Spleen (tissue), 11 donors: ENCODE measurements at regions not wholly inside any gene's neighbourhood (a gene's known extent, or its start where the extent isn't known, plus 50 kb on each side); places are given as distances from the start of the nearest gene placed in this dataset.

Experiments
- DNase-seq: peaks from one replicate; pipeline ENCODE4 v3.0.0-alpha.2; 2020
- H3K27ac ChIP-seq, 8 donors: fragments of 200-600 bp; sonication (generic) in 7 of 8; 1 replicate in 4 of 8; 2 replicates in 4 of 8; pipeline versions ENCODE4 v1.5.0 to v1.8.0; 2016 to 2021; ENCODE audit warnings: inconsistent platforms in 4 of 8, mild to moderate bottlenecking in 4 of 8, moderate library complexity in 1 of 8
- H3K27me3 ChIP-seq, 7 donors: fragments of 200-600 bp; sonication (generic) in 6 of 7; replicated peaks in 1 of 7; 1 replicate in 4 of 7; 2 replicates in 3 of 7; pipeline versions ENCODE4 v1.5.0 to v1.8.0; 2016 to 2021; ENCODE audit warnings: inconsistent platforms in 3 of 7, mild to moderate bottlenecking in 1 of 7
- H3K36me3 ChIP-seq, 6 donors: fragments of 200-600 bp; sonication (generic) in 5 of 6; 1 replicate in 4 of 6; 2 replicates in 2 of 6; pipeline versions ENCODE4 v1.5.0 to v1.8.0; 2016 to 2021; ENCODE audit warnings: inconsistent platforms in 2 of 6
- H3K4me1 ChIP-seq, 6 donors: fragments of 200-600 bp; sonication (generic) in 5 of 6; 1 replicate in 3 of 6; 2 replicates in 3 of 6; pipeline versions ENCODE4 v1.5.0 to v1.8.0; 2016 to 2021; ENCODE audit warnings: inconsistent platforms in 3 of 6
- H3K4me3 ChIP-seq, 8 donors: fragments of 200-600 bp; sonication (generic) in 7 of 8; 1 replicate in 4 of 8; 2 replicates in 4 of 8; pipeline versions ENCODE4 v1.5.0 to v1.8.0; 2016 to 2021; ENCODE audit warnings: inconsistent platforms in 4 of 8, mild to moderate bottlenecking in 4 of 8, moderate library complexity in 2 of 8
- H3K9me3 ChIP-seq, 8 donors: fragments of 200-600 bp; sonication (generic) in 7 of 8; 1 replicate in 4 of 8; 2 replicates in 4 of 8; pipeline versions ENCODE4 v1.5.0 to v1.8.0; 2016 to 2021; ENCODE audit warnings: inconsistent platforms in 4 of 8
- POLR2A ChIP-seq, 3 donors: fragments of 450-650 bp; IDR thresholded peaks; one replicate each; pipeline ENCODE4 v1.5.1; 2017; ENCODE audit warnings: antibody characterized with exemption in 3 of 3, mild to moderate bottlenecking in 1 of 3
- POLR2AphosphoS5 ChIP-seq, 3 donors: sonication (generic); formaldehyde crosslinking; IDR thresholded peaks; one replicate each; pipeline ENCODE4 v1.5.1; 2017; ENCODE audit warnings: antibody characterized with exemption in 3 of 3
- WGBS, 5 donors: extraction: QIAGEN DNeasy Blood & Tissue Kit in 3 of 5; methylation state at CpG; one replicate each; pipeline versions ENCODE4 v1.1.5 to v1.1.7; 2013 to 2018; 5-methylcytosine and 5-hydroxymethylcytosine counted together
- intact Hi-C: fragments of 100-400 bp; cut with DNase I; formaldehyde crosslinking; loops from one replicate; pipeline ENCODE4 v1.15.0; 2023; ENCODE audit warnings: low total_unique reads
- TF ChIP-seq, protein P1 (sequence below), 11 experiments: fragments of 200-600 bp in 7 of 11; fragments of 450-650 bp in 4 of 11; sonication (generic) in 4 of 11; IDR thresholded peaks in 8 of 11; conservative IDR thresholded peaks in 3 of 11; 1 replicate in 7 of 11; 2 replicates in 4 of 11; pipeline versions ENCODE4 v1.4.0 to v1.8.0; 2016 to 2021; ENCODE audit warnings: antibody characterized with exemption in 11 of 11, inconsistent platforms in 4 of 11, mild to moderate bottlenecking in 1 of 11
- donor health status: healthy with polysubstance abuse.
- donor health status: DM: no; HTN: no; CAD: no; lungs with moderate emphysema.
- donor health status: DM: no; HTN: no; CAD: no.
- donor health status: Bipolar disorder and iron deficiency.
- donor health status: healthy.
- donor health status: DM: no; HTN: no; CAD: no.
- donor health status: DM: yes; HTN: yes; CAD: no.

DNA sequence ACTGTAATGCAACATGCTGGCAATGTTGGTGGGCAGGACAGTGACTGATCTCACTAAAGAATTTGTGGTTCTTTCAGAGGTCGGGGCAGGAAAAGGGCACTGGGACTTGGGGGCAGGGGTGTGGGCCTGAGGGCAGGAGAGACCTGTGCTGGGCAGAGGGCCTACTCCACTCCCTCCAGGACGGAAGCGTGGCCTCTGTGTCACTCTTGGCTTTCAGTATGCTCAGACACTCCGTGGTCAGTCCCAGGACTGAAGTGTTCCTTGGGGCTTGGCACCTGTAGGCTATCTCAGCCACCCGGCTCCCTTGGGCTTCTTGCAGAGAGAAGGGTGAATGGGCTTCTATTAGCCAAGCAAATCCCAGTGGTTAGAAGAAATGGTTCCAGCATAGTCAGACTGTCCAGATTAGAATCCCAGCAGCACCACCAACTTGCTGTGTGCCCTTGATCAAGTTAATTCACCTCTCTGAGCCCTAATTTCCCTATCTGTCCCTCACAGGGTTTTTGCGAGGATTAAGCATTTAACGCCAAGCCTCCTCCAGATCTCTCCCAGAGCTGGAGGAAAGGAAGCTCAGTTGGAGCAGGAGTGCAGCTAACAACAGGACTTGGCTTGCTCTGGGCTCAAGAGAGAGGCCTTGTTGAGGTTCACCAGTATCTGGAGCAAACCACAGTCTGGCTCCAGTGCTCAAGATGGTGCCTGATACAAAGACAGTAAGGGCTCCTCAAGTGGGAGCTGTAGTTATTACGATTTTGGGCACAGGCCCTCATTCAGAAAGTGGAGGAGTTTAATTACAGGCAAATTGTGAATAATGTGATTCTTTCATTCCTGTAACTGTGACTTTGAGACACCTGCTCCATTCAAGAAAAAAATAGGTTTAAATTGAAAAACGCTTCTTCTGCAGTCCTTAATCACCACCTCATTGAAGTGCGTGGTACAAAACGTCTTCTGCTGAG, 57.7 kb upstream of the LRP8 start:
- Histone ChIP-seq H3K27me3 (peaks cover 0 to 5% (median 0%) of the 10 kb centered on the region in 7 donors), H3K4me1 (peaks cover 5 to 17% (median 10%) of the 10 kb centered on the region in 6 donors), H3K4me3 (no peak overlapping the region), H3K9me3 (peaks cover 0 to 14% (median 8%) of the 10 kb centered on the region in 8 donors), H3K36me3 (no peaks in the 10 kb centered on the region), H3K27ac (peak overlapping the region in 2 of 8 donors; percentile 30 to 42)
- intact Hi-C loops: no loop called here
- DNase-seq: peak; percentile 57
- TF ChIP-seq POLR2A (IDR thresholded peaks at IDR 0.05) (no peak), POLR2AphosphoS5 (IDR thresholded peaks at IDR 0.05) (no peak)
- TF ChIP-seq, protein P1, sequence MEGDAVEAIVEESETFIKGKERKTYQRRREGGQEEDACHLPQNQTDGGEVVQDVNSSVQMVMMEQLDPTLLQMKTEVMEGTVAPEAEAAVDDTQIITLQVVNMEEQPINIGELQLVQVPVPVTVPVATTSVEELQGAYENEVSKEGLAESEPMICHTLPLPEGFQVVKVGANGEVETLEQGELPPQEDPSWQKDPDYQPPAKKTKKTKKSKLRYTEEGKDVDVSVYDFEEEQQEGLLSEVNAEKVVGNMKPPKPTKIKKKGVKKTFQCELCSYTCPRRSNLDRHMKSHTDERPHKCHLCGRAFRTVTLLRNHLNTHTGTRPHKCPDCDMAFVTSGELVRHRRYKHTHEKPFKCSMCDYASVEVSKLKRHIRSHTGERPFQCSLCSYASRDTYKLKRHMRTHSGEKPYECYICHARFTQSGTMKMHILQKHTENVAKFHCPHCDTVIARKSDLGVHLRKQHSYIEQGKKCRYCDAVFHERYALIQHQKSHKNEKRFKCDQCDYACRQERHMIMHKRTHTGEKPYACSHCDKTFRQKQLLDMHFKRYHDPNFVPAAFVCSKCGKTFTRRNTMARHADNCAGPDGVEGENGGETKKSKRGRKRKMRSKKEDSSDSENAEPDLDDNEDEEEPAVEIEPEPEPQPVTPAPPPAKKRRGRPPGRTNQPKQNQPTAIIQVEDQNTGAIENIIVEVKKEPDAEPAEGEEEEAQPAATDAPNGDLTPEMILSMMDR (IDR thresholded peaks at IDR 0.05 in 8 of 11, conservative IDR thresholded peaks at IDR 0.05 in 3 of 11): no peak
- WGBS, 5 donors: 58 to 68% (median 62%) methylated on average over 11 of the region's 11 CpGs

- H3K27me3 ChIP-seq: no peaks in the 10 kb centered on the region
- no peaks in the 10 kb centered on the region for H3K36me3 ChIP-seq
- H3K9me3 ChIP-seq: peaks cover 0 to 14% (median 8%) of the 10 kb centered on the region in 8 donors
- TF ChIP-seq, protein P1 (IDR thresholded peaks at IDR 0.05 in 8 of 11, conservative IDR thresholded peaks at IDR 0.05 in 3 of 11): no peak
- TF ChIP-seq POLR2A (IDR thresholded peaks at IDR 0.05) (no peak), POLR2AphosphoS5 (IDR thresholded peaks at IDR 0.05) (no peak)
- 88 to 97% (median 93%) methylated on average over 4 of the region's 4 CpGs for WGBS, 5 donors
- H3K27ac ChIP-seq: no peak overlapping the region
- H3K4me3 ChIP-seq: no peak overlapping the region
- H3K4me1 ChIP-seq: peaks cover 5 to 29% (median 14%) of the 10 kb centered on the region in 6 donors
- DNase-seq: peak; percentile 35
- intact Hi-C loops: no loop called here
Observed at GRCh38 chr1:53388963-53389362, 61.1 kb upstream of the LRP8 start.

GRCh38 chr1:53390261-53390660, 62.4 kb upstream of the LRP8 start:
- WGBS, 5 donors: 17 to 37% (median 30%) methylated on average over 5 of the region's 5 CpGs
- DNase-seq: peak; percentile 67
- Histone ChIP-seq H3K36me3 (no peaks in the 10 kb centered on the region), H3K9me3 (peaks cover 0 to 14% (median 8%) of the 10 kb centered on the region in 8 donors), H3K4me1 (peaks cover 5 to 29% (median 14%) of the 10 kb centered on the region in 6 donors), H3K27me3 (no peaks in the 10 kb centered on the region), H3K4me3 (no peak overlapping the region), H3K27ac (peak overlapping the region in 1 of 8 donors; percentile 15)
- TF ChIP-seq POLR2AphosphoS5 (IDR thresholded peaks at IDR 0.05) (no peak), POLR2A (IDR thresholded peaks at IDR 0.05) (no peak)
- TF ChIP-seq, protein P1 (IDR thresholded peaks at IDR 0.05 in 8 of 11, conservative IDR thresholded peaks at IDR 0.05 in 3 of 11): no peak
- intact Hi-C loops: no loop called here

GRCh38 chr1:53390736-53391135, 62.9 kb upstream of the LRP8 start:
- peak; percentile 59 for DNase-seq
- H3K4me3 ChIP-seq: no peak overlapping the region
- peaks cover 5 to 28% (median 14%) of the 10 kb centered on the region in 6 donors for H3K4me1 ChIP-seq
- H3K36me3 ChIP-seq: no peaks in the 10 kb centered on the region
- peak overlapping the region in 1 of 8 donors; percentile 15 for H3K27ac ChIP-seq
- peaks cover 0 to 14% (median 8%) of the 10 kb centered on the region in 8 donors for H3K9me3 ChIP-seq
- H3K27me3 ChIP-seq: no peaks in the 10 kb centered on the region
- intact Hi-C loops: no loop called here
- 85 to 91% (median 87%) methylated on average over 8 of the region's 8 CpGs for WGBS, 5 donors
- TF ChIP-seq POLR2AphosphoS5 (IDR thresholded peaks at IDR 0.05) (no peak), POLR2A (IDR thresholded peaks at IDR 0.05) (no peak)
- TF ChIP-seq, protein P1 (IDR thresholded peaks at IDR 0.05 in 8 of 11, conservative IDR thresholded peaks at IDR 0.05 in 3 of 11): no peak
